Peyer's patch (tissue), 4 donors: ENCODE measurements at regions not wholly inside any gene's neighbourhood (a gene's known extent, or its start where the extent isn't known, plus 50 kb on each side); places are given as distances from the start of the nearest gene placed in this dataset.

Source experiments
- POLR2A ChIP-seq, 2 donors: fragments of 450-650 bp; IDR thresholded peaks; one replicate each; pipeline ENCODE4 v1.5.1; 2017; ENCODE audit warnings: antibody characterized with exemption in 2 of 2, mild to moderate bottlenecking in 2 of 2, moderate library complexity in 2 of 2
- TF ChIP-seq, protein P1 (sequence below), 6 experiments: fragments of 450-650 bp in 4 of 6; fragments of 200-600 bp in 2 of 6; sonication (generic) in 1 of 6; IDR thresholded peaks; one replicate each; pipeline ENCODE4 v1.5.1; 2017 to 2019; ENCODE audit warnings: antibody characterized with exemption in 6 of 6, mild to moderate bottlenecking in 3 of 6, moderate library complexity in 1 of 6

DNA sequence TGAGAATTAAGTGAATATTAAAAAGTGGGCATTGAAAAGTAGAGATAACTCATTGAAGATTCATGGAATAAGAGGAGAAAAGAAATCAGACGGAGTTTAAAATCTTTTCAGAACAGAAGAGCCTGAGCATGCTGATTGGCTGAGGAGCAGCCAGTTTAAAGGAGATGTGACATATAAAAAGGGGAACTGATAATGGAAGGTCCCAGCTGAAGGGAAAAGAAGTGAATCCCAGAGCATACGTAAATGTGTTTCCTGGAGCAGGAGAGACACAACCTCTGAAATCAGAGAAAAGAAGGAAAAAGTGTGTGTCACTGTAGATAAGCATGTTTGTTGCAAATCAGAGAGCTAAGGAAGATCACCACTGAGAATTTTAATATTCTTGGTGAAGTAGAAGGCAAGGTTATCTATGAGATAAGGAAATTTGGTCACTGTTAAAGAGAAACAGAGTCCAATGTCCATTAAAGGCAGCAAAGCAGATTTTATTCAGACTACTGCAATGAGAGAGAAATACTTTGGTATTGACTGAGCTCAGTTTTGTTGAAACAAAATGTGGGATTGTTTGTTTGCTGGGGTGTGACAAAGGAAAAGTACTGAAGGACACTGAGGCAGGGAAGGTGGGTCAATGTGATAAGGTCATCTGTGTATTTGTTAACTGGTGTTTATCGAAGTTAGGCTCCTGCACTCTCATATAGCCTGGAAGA is 84.6 kb upstream of the WDR72 start:
- TF ChIP-seq, protein P1, sequence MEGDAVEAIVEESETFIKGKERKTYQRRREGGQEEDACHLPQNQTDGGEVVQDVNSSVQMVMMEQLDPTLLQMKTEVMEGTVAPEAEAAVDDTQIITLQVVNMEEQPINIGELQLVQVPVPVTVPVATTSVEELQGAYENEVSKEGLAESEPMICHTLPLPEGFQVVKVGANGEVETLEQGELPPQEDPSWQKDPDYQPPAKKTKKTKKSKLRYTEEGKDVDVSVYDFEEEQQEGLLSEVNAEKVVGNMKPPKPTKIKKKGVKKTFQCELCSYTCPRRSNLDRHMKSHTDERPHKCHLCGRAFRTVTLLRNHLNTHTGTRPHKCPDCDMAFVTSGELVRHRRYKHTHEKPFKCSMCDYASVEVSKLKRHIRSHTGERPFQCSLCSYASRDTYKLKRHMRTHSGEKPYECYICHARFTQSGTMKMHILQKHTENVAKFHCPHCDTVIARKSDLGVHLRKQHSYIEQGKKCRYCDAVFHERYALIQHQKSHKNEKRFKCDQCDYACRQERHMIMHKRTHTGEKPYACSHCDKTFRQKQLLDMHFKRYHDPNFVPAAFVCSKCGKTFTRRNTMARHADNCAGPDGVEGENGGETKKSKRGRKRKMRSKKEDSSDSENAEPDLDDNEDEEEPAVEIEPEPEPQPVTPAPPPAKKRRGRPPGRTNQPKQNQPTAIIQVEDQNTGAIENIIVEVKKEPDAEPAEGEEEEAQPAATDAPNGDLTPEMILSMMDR (IDR thresholded peaks at IDR 0.05): no peak
- TF ChIP-seq POLR2A (IDR thresholded peaks at IDR 0.05): no peak
